GM12891 (cell line): ENCODE measurements at regions not wholly inside any gene's neighbourhood (a gene's known extent, or its start where the extent isn't known, plus 50 kb on each side); places are given as distances from the start of the nearest gene placed in this dataset.
"Not testable (repeated sequence)": the region's sequence is repeated elsewhere in the genome, so short reads cannot be mapped to it uniquely, and the experiment has no call there.

ENCODE experiments used
- DNase-seq: peaks from one replicate; pipeline ENCODE4 v3.0.0; 2011; ENCODE audit warnings: low spot score; ENCODE audit not compliant: insufficient read length
- FAIRE-seq: peaks from 2 replicates; lab custom pipeline; 2011; peaks lifted over from hg19 to GRCh38; lab: Jason Lieb, UNC
- PAX5 ChIP-seq: IDR thresholded peaks from 2 replicates; pipeline ENCODE4 v1.6.1; 2011; ENCODE audit warnings: low read length, moderate library complexity, mild to moderate bottlenecking; ENCODE audit not compliant: insufficient read depth, severe bottlenecking
- POLR2A ChIP-seq: IDR thresholded peaks from 2 replicates; pipeline ENCODE4 v1.6.1; 2011; ENCODE audit warnings: low read depth, low read length, control low read depth
- POLR2AphosphoS5 ChIP-seq: IDR thresholded peaks from 2 replicates; pipeline ENCODE4 v1.6.1; 2011; ENCODE audit warnings: low read depth, low read length, control low read depth
- POU2F2 ChIP-seq: IDR thresholded peaks from 2 replicates; pipeline ENCODE4 v1.6.1; 2011; ENCODE audit warnings: low read depth, mild to moderate bottlenecking, control low read depth, low read length, moderate library complexity
- SPI1 ChIP-seq: IDR thresholded peaks from 2 replicates; pipeline ENCODE4 v1.6.1; 2011; ENCODE audit warnings: low read depth, low read length, control low read depth
- TAF1 ChIP-seq: IDR thresholded peaks from 2 replicates; pipeline ENCODE4 v1.6.1; 2011; ENCODE audit warnings: low read depth, low read length, control low read depth

- no peak for TF ChIP-seq SPI1
- no peak for TF ChIP-seq POU2F2
- no peak for TF ChIP-seq TAF1
- no peak for TF ChIP-seq POLR2A
- TF ChIP-seq PAX5: no peak
- TF ChIP-seq POLR2AphosphoS5: no peak
- no peak for DNase-seq
- no peak for FAIRE-seq
Measured at GRCh38 chr4:26248647-26249046, 72.2 kb upstream of the RBPJ start.

GRCh38 chr4:26252349-26253025, 68.3 kb upstream of the RBPJ start:
- TF ChIP-seq TAF1: no peak
- no peak for TF ChIP-seq PAX5
- no peak for TF ChIP-seq POU2F2
- no peak for TF ChIP-seq SPI1
- TF ChIP-seq POLR2A: no peak
- TF ChIP-seq POLR2AphosphoS5: no peak
- DNase-seq (no peak), FAIRE-seq (no peak)

- TF ChIP-seq POLR2AphosphoS5 (no peak), POU2F2 (no peak), POLR2A (no peak)
- no peak for DNase-seq
- FAIRE-seq: no peak
Measured at GRCh38 chr4:26253968-26254367, 66.8 kb upstream of the RBPJ start.

GRCh38 chr4:26255989-26256388, 64.8 kb upstream of the RBPJ start:
- no peak for DNase-seq
- TF ChIP-seq POLR2A (no peak), PAX5 (no peak)
- FAIRE-seq: no peak

- FAIRE-seq, DNase-seq: not testable (repeated sequence)
Measured at GRCh38 chr4:26257444-26257843, 63.4 kb upstream of the RBPJ start.

- peak; percentile 87 for TF ChIP-seq SPI1
- TF ChIP-seq POLR2A: no peak
- no peak for TF ChIP-seq POLR2AphosphoS5
- TF ChIP-seq PAX5: peak; percentile 81
- DNase-seq (no peak), FAIRE-seq (peak; percentile 85)
Measured at GRCh38 chr4:26257850-26258249, 63.0 kb upstream of the RBPJ start.

GRCh38 chr4:26260571-26260970, 60.2 kb upstream of the RBPJ start:
- no peak for FAIRE-seq
- no peak for DNase-seq
- TF ChIP-seq POU2F2 (no peak), POLR2A (no peak), SPI1 (no peak), TAF1 (no peak), PAX5 (no peak)

GRCh38 chr4:26261405-26261804, 59.4 kb upstream of the RBPJ start:
- no peak for DNase-seq
- FAIRE-seq: no peak
- TF ChIP-seq POU2F2 (no peak), POLR2AphosphoS5 (no peak), TAF1 (no peak), POLR2A (no peak), PAX5 (no peak), SPI1 (no peak)

GRCh38 chr4:26263165-26263564, 57.6 kb upstream of the RBPJ start:
- FAIRE-seq: no peak
- no peak for DNase-seq

GRCh38 chr4:26264109-26264508, 56.7 kb upstream of the RBPJ start:
- DNase-seq: no peak
- no peak for FAIRE-seq
- no peak for TF ChIP-seq POLR2AphosphoS5
- no peak for TF ChIP-seq POLR2A
- TF ChIP-seq PAX5: no peak
- TF ChIP-seq POU2F2: no peak
- no peak for TF ChIP-seq TAF1
- TF ChIP-seq SPI1: no peak

More at GRCh38 chr4:26263165-26263564, 57.6 kb upstream of the RBPJ start:
- no peak for TF ChIP-seq POU2F2
- no peak for TF ChIP-seq POLR2A
- TF ChIP-seq PAX5: no peak
- TF ChIP-seq TAF1: no peak
- TF ChIP-seq SPI1: no peak
- no peak for TF ChIP-seq POLR2AphosphoS5

GRCh38 chr4:26267087-26267486, 53.7 kb upstream of the RBPJ start:
- TF ChIP-seq POU2F2: no peak
- no peak for TF ChIP-seq PAX5
- no peak for TF ChIP-seq POLR2AphosphoS5
- no peak for TF ChIP-seq TAF1
- TF ChIP-seq SPI1: no peak
- no peak for TF ChIP-seq POLR2A
- DNase-seq (no peak), FAIRE-seq (no peak)
